Posterior vena cava (tissue), 2 donors: ENCODE measurements at regions not wholly inside any gene's neighbourhood (a gene's known extent, or its start where the extent isn't known, plus 50 kb on each side); places are given as distances from the start of the nearest gene placed in this dataset.
"Not testable (repeated sequence)": the region's sequence is repeated elsewhere in the genome, so short reads cannot be mapped to it uniquely, and the experiment has no call there.

Experiments
- DNase-seq: peaks from one replicate; pipeline ENCODE4 v3.0.0-alpha.2; 2020; ENCODE audit warnings: low spot score
- intact Hi-C, 2 donors: fragments of 100-400 bp; cut with DNase I; formaldehyde crosslinking; loops; one replicate each; pipeline versions ENCODE4 v1.14.1 to v1.14.2; 2022 to 2023
- donor health status: DM: yes; HTN: yes; CAD: no.
- donor health status: DM: yes; HTN: yes; CAD: no.

GRCh38 chr2:16763493-16763899 lies 97.9 kb upstream of the CYRIA start:
- intact Hi-C loops, result no loop called here
- DNase-seq, result no peak

- DNase-seq, result no peak
- intact Hi-C loops, result no loop called here
Observed at GRCh38 chr2:16763056-16763455, 97.4 kb upstream of the CYRIA start.

GRCh38 chr2:16760426-16760825 lies 94.8 kb upstream of the CYRIA start:
- intact Hi-C loops, result no loop called here
- no peak for DNase-seq

- intact Hi-C loops, result loop anchor here (5.0 to 10.0 kb wide), 2 partner anchors 142 to 145 kb away; no protein-coding TSS in a partner anchor
- DNase-seq, result peak; percentile 95
Observed at GRCh38 chr2:16756831-16757644, 91.4 kb upstream of the CYRIA start.

GRCh38 chr2:16755442-16755841 lies 89.8 kb upstream of the CYRIA start:
- no peak for DNase-seq
- intact Hi-C loops, result loop anchor here (5.0 to 10.0 kb wide), 2 partner anchors 141 to 143 kb away; no protein-coding TSS in a partner anchor

- intact Hi-C loops, result loop anchor here in 1 of 2 donors (10.0 kb wide), 1 partner anchor 138 kb away; no protein-coding TSS in a partner anchor
- DNase-seq, result not testable (repeated sequence)
Observed at GRCh38 chr2:16753025-16753424, 87.4 kb upstream of the CYRIA start.

- not testable (repeated sequence) for DNase-seq
- intact Hi-C loops, result loop anchor here in 1 of 2 donors (10.0 kb wide), 1 partner anchor 136 kb away; no protein-coding TSS in a partner anchor
Observed at GRCh38 chr2:16750925-16751214, 85.2 kb upstream of the CYRIA start.

GRCh38 chr2:16750175-16750924 lies 84.7 kb upstream of the CYRIA start:
- DNase-seq, result no peak
- intact Hi-C loops, result loop anchor here in 1 of 2 donors (10.0 kb wide), 1 partner anchor 136 kb away; no protein-coding TSS in a partner anchor

- DNase-seq, intact Hi-C loops: not testable (repeated sequence)
Observed at GRCh38 chr2:16748511-16749266, 83.1 kb upstream of the CYRIA start.

GRCh38 chr2:16747689-16748088 lies 82.1 kb upstream of the CYRIA start:
- DNase-seq, result no peak
- intact Hi-C loops, result no loop called here

- DNase-seq, result no peak
- intact Hi-C loops, result no loop called here
Observed at GRCh38 chr2:16747257-16747656, 81.6 kb upstream of the CYRIA start.

- DNase-seq, result no peak
- intact Hi-C loops, result no loop called here
Observed at GRCh38 chr2:16746833-16747232, 81.2 kb upstream of the CYRIA start.

- no peak for DNase-seq
- intact Hi-C loops, result no loop called here
Observed at GRCh38 chr2:16746329-16746728, 80.7 kb upstream of the CYRIA start.

GRCh38 chr2:16745466-16745865 lies 79.8 kb upstream of the CYRIA start:
- no peak for DNase-seq
- intact Hi-C loops, result no loop called here

GRCh38 chr2:16744521-16744920 lies 78.9 kb upstream of the CYRIA start:
- intact Hi-C loops, result no loop called here
- no peak for DNase-seq

GRCh38 chr2:16742026-16742425 lies 76.4 kb upstream of the CYRIA start:
- intact Hi-C loops, result no loop called here
- DNase-seq, result no peak

GRCh38 chr2:16741498-16741897 lies 75.9 kb upstream of the CYRIA start:
- intact Hi-C loops, result no loop called here
- no peak for DNase-seq

GRCh38 chr2:16739778-16740581 lies 74.3 kb upstream of the CYRIA start:
- intact Hi-C loops, result loop anchor here in 1 of 2 donors (5.0 kb wide), 1 partner anchor 108 kb away; no protein-coding TSS in a partner anchor
- no peak for DNase-seq
